ENCODE measurements at regions not wholly inside any gene's neighbourhood (a gene's known extent, or its start where the extent isn't known, plus 50 kb on each side); places are given as distances from the start of the nearest gene placed in this dataset.

- TF ChIP-seq, protein P1, sequence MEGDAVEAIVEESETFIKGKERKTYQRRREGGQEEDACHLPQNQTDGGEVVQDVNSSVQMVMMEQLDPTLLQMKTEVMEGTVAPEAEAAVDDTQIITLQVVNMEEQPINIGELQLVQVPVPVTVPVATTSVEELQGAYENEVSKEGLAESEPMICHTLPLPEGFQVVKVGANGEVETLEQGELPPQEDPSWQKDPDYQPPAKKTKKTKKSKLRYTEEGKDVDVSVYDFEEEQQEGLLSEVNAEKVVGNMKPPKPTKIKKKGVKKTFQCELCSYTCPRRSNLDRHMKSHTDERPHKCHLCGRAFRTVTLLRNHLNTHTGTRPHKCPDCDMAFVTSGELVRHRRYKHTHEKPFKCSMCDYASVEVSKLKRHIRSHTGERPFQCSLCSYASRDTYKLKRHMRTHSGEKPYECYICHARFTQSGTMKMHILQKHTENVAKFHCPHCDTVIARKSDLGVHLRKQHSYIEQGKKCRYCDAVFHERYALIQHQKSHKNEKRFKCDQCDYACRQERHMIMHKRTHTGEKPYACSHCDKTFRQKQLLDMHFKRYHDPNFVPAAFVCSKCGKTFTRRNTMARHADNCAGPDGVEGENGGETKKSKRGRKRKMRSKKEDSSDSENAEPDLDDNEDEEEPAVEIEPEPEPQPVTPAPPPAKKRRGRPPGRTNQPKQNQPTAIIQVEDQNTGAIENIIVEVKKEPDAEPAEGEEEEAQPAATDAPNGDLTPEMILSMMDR (IDR thresholded peaks at IDR 0.05): no peak
- TF ChIP-seq POLR2A (IDR thresholded peaks at IDR 0.05): no peak
Observed at GRCh38 chr10:29763396-29763795, 128.6 kb upstream of the SVIL start.
